ENCODE measurements at regions not wholly inside any gene's neighbourhood (a gene's known extent, or its start where the extent isn't known, plus 50 kb on each side); places are given as distances from the start of the nearest gene placed in this dataset.
A peak's percentile ranks its signal among the peaks of the same experiment; 100 is the strongest.
"Not testable (repeated sequence)": the region's sequence is repeated elsewhere in the genome, so short reads cannot be mapped to it uniquely, and the experiment has no call there.

- DNase-seq: no peak
Measured at GRCh38 chr7:81527651-81528050, 242.2 kb downstream of the HGF start.

DNA sequence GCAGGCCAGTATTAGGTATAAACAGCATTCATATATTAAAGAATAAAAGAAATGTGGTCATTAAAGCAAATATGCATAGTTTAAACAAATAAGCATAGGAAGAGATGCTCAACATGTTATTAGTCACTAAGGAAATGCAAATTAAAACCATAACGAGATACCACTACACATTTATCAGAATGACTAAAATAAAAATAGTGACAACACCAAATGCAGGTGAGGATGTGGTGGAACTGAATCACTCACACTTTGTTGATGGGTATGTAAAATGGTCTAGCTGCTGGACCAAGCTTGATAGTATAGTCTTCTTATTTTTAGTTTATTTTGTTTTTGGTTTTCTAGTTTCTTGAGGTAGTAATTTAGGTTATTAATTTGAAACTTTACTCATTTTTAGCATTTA is 242.9 kb downstream of the HGF start:
- DNase-seq: no peak

GRCh38 chr7:81525841-81526240 is 244.0 kb downstream of the HGF start:
- no peak for DNase-seq

DNA sequence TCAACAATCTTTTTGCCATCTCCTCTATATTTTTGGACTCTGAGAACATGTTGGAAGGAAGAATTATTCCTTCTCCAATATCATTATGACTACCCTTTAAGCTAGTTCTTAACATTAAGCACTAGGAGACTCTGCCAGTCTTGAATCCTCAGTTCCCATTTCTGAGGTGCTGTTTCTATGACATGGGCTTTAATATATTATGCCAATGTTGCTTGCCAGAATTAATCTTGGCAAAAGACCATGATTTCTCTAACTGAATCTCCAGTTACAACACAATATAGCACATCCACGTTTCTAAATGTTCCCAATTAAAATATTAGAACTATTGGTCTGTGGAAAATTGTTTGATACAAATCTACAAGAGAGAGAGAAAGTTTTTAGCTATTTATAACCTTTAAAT is 250.0 kb downstream of the HGF start:
- no peak for DNase-seq

DNA sequence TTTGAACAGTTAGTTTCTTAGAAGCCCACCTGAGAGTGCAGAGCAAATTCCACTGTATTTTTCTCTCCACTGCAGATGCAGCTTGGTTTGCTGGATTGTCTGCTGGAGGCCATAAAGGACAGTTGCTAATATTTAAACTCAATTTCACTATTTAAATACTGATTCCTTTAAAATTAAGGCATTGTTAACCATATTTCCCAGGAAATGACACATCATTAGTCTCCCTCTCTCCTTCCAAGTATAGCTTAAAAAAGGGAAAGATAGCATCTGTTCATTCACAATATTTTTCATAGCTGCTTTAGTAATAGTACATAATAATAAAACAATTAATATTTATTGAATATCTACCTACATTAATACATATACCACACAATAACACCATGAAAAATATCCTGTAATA is 252.9 kb downstream of the HGF start:
- no peak for DNase-seq

GRCh38 chr7:81515009-81515408 is 254.8 kb downstream of the HGF start:
- DNase-seq: no peak

DNA sequence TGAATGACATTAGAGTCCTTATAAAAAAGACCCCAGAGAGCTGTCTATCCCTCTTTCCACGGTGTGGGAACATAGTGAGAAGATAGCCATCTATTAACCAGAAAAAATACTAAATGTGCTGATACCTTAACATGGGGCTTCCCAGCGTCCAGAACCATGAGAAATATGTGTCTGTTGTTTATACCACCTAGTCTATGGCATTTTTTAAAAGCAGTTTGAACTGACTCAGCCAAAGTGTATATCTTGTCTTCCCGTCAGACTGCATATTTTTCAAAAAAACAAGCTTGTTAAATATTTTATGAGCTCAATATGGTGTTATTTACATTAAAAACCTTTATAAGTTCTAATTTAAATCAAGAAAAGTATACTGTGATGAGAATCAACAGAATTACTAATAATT is 255.3 kb downstream of the HGF start:
- no peak for DNase-seq

- DNase-seq: no peak
Measured at GRCh38 chr7:81510122-81510521, 259.7 kb downstream of the HGF start.

DNA sequence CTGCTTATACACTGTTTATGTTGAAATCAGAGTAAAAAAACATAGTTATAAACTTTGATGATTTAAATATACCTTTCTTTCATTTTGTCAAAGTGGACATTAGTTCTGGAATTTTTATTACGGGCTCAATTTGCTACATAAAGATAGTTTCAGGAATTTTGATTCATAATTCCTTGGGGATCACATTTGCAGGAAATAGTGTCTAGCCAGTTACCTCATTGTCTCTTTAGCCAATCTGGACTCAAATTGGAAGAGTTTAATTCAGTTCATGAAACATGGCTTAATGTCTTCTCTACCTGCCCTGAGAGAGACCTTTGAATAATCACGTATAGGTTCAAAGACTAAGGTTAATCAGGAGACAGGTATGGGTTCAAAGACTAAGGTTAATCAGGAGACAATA is 262.6 kb downstream of the HGF start:
- no peak for DNase-seq

- no peak for DNase-seq
Measured at GRCh38 chr7:81506609-81507008, 263.2 kb downstream of the HGF start.

DNA sequence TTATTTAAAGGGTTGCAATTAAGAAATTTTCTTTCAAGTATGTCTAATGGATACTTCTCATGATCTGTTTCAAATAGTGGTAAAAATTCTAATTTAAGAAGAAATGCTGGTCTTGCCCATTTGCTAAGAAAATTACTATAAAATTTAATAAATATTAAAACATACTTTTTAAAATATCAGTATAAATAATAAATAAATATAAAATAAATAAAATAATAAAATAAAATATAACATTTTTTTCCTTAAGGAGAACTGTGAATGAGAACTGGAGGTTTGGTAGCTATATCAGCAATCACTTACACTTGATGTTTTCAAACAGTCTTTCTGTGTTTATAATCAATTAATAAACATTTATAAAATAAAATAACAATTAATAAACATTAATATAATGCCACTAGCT is 266.1 kb downstream of the HGF start:
- DNase-seq: no peak

DNA sequence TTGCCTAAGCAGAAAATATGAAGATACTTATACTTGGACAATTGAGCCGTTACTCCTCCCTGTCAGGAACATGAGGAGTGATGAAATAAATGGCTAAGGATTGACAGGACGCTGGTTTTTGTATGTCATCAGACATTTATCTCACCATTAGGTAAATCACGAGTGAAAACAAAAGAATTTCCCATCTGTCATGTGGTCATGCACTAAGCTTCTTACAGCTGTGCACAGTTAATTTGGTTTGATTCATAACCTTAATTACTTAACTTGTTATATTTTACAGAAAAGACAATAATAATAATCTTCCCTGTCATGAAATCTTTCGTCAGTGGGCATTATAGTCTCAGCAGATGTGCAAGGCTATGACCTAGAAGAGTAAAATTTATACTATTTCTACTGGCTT is 266.5 kb downstream of the HGF start:
- DNase-seq: no peak

DNA sequence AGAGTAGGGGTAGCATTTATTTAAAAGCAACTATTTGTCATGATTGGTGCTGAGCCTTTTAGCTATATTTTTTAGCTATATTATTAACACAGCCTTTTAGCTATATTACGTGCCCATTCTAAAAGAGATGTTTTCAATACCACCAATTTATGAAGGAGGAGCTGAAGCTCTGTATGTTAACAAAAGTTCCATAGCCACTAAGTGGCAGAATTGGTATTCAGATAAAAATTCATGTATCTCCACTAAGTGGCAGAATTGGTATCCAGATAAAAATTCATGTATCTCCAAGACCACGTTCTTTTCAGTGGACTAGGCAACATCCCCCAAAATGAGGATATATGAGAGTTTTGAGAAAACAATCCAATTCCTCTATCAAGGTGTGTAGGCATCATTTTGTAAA is 268.6 kb downstream of the HGF start:
- DNase-seq: no peak

GRCh38 chr7:81500631-81501030 is 269.2 kb downstream of the HGF start:
- no peak for DNase-seq

- DNase-seq: peak; percentile 55
Measured at GRCh38 chr7:81499262-81500116, 270.4 kb downstream of the HGF start.

DNA sequence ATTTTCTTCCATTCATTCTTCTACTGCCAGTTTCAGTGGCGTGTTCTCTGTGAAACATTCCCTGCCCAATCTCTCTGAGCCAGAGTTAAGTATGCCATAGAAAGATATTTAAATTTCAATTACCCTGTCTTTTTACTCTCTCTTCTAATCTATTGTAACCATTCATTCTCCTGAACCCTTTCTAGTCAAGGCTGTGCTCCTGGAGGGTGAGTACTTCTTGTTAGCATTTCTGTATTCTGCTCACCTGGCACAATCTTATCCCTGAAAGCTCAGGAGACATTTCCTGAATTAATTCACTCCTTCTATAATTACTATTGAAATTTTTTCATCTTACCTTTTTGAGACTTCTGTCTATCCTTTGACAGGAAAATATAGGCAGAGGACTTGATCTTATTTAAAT is 271.7 kb downstream of the HGF start:
- DNase-seq: no peak

DNA sequence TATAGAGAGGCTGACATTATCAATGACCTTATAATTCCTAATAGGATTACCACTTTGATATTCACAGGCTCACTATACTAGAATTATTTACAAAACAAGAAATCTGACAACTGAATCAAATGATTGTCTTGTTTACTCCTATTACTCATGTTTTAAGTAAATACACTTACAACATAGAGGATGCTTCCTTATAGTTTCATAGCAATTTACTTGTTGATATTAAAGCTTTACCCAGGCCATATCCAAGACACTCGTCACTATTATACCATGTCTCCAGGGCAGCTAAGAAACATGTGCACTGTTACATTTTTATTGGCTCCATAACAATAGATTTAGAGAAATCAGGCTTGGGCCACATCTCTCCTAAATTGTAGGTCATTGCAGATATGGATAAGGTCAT is 276.9 kb downstream of the HGF start:
- DNase-seq: no peak

- DNase-seq: no peak
Measured at GRCh38 chr7:81492240-81492639, 277.6 kb downstream of the HGF start.

- DNase-seq: no peak
Measured at GRCh38 chr7:81491573-81491972, 278.3 kb downstream of the HGF start.

- DNase-seq: no peak
Measured at GRCh38 chr7:81488210-81488609, 281.6 kb downstream of the HGF start.

DNA sequence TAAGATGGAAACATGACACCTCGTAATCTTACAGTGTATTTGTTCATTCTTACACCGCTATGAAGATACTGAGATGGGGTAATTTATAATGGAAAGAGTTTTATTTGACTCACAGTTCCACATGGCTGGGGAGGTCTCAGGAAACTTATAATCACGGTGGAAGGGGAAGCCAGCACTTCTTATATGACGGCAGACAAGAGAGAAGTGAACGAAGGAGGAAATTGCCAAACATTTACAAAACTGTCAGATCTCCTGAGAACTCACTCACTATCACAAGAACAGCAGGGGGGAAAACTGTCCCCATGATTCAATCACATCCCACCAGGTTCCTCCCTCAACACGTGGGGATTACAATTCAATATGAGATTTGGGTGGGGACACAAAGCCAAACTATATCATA is 282.3 kb downstream of the HGF start:
- no peak for DNase-seq

DNA sequence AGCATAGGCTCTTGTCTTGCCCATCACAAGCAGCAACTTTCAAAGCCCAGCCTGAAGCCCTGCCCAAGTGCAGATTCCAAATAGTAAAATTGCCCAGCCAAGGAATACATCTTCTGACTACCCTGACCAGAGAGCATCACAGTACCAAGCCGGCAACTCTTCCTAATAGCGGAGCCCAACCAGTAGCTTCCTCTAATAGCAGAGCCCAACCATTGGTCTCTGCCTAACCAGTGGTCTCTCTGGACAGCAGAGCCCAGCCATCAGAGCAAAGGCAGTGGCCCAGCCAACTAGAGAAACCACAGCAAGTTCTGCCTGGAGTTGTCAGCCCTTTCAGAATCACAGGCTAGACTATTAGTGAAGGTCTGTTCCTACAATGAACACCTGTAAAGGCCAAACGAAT is 285.6 kb downstream of the HGF start:
- DNase-seq: no peak

GRCh38 chr7:81482600-81483186 is 287.2 kb downstream of the HGF start:
- peak; percentile 8 for DNase-seq

DNA sequence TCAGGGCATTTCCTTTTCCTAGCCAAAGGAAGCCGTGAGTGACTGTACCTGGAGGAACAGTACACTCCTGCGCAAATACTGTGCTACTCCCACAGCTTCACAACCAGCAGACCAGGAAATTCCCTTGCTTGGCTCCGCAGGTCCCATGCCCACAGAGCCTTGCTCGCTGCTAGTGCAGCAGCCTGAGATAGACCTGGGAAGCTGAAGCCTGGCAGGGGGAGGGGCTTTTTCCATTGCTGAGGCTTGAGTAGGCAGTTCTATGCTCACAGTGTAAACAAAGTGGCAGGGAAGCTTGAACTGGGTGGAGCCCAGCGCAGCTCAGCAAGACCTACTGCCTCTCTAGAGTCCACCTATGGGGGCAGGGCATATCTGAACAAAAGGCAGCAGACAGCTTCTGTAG is 291.2 kb downstream of the HGF start:
- no peak for DNase-seq

DNA sequence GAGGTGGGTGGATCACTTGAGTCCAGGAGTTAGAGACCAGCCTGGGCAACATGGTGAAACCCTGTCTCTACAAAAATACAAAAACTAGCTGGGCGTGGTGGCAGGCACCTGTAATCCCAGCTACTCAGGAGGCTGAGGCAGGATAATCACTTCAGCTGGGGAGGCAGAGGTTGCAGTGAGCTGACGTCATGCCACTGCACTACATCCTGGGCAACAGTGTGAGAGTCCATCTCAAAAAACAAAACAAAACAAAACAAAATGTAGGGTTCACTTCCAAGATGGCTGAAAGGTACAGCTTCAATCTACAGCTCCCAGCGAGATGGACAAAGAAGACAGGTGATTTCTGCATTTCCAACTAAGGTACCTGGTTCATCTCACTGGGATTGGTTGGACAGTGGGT is 291.6 kb downstream of the HGF start:
- DNase-seq: not testable (repeated sequence)

All from MV-4-11 (cell line).